ENCODE measurements at regions not wholly inside any gene's neighbourhood (a gene's known extent, or its start where the extent isn't known, plus 50 kb on each side); places are given as distances from the start of the nearest gene placed in this dataset.

DNA sequence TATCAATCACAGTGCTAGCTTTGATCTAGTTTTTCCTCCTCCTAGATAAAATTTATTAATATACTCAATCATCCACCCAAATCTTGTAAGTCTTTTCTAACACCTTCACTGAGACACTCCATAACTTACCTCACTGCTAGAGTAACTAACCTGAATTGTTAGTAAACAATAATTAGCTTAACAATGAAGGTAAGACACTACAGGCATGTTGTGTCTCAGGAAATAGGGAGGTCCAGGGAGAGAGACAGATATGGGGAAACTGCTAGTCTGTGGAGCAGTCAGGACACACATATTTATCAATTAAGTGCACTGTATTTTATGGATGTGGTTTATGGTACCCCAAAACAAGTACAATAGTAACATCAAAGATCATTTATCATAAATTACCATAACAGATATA, 94.2 kb upstream of the SSTR1 start:
- no peak for DNase-seq (ENCODE audit: low spot score)

DNA sequence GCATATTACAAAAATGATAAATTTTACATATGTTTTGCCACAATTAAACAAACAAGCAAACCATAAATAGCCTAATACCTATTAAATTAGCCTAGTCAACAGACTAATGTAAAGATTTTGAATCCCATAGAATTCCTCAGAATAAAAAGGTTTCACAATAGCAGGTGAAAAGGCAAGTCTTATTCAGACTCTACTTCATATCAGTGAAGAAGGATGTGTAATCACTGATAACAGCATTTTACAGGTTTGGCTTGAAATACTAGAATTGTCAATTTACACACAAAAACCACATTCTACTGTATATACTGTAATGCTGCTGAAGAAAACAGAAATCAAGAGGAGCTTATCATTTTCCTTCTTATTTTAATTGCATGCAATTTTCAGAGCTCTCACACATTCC, 90.8 kb upstream of the SSTR1 start:
- no peak for DNase-seq (ENCODE audit: low spot score)

DNA sequence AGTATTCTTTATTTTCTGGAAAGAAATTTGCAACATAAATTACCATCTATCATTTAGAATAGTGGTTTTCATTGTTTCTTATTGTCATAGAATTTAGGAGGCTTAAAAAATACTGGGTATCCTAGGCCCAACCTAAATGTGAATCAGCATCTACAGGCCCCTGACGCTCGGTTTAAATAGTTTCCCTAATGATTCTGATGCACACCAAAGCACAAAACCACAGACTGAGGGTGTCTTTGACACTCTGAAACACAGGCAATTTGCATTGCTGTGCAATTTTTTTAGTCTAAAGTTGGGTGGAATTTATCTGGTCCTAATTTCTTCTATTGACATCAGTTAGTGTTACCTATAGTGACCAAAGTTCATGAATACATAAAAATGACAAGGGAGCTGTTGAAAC, 87.6 kb upstream of the SSTR1 start:
- DNase-seq (ENCODE audit: low spot score) = no peak

DNA sequence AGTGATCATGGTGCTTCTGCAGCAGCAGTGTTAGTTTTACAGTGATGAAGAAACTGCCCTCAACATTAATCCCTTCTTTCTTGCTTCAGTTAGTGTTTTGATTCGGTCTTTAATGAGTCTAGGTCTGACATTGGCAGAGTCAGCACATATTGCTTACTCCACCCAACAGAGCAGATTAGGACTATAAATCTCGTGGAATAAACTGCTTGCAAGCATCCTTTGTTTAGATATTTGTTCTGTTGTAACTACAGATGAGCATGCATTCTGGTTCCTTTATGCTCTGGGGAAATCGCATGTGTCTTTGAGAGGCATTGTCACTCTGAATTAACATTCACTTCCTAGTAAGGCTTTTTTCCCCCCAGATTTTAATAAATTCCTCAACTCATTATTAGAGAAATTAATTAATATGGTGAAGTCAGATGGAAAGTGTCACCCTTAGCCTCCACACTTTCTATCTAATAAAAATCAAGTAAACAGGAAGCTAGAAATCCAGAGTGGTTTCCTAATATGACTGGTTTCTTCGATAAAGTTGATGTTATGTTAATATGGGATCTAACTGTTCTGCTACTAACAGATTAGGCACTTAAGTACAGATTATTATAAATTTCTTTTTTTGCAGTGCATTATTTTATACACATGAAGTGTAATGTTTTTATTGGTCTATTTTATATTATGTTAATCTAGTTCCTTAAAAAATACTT, 86.2 kb upstream of the SSTR1 start:
- no peak for DNase-seq (ENCODE audit: low spot score)

DNA sequence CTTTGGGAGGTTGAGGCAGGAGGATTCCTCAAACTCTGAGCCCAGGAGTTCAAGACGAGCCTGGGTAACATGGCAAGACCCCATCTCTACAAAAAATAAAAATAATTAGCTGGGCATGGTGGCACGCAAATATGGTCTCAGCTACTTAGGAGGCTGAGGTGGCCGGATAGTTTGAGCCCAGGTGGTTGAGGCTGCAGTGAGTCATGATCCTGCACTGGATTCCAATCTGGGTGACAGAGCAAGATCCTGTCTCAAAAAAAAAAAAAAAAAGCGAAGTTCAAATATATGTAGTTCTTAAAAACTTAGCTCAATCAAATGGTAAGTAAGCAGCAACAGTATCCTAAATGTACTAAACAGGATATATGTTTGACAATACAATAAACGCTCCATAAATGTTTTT, 85.5 kb upstream of the SSTR1 start:
- DNase-seq (ENCODE audit: low spot score) = no peak

DNA sequence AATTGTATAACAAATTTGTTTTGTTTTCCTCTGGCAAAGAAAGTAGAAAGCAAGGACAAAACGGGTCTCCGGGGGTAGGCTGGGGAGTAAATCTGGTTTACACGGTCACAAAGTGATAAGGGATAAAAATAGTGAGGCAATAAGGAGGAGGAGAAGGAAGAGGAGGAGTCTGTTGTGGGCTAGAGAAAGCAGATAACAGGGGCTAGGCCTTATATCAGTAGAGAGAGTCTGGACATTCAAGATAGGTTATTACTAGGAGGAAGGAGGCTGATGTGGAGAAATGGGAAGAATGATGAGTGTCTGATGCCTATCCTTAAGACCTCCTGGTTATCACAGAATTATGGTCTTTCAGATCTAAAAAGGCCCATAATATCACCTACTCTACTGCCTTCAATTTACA, 83.2 kb upstream of the SSTR1 start:
- DNase-seq (ENCODE audit: low spot score) = no peak

DNA sequence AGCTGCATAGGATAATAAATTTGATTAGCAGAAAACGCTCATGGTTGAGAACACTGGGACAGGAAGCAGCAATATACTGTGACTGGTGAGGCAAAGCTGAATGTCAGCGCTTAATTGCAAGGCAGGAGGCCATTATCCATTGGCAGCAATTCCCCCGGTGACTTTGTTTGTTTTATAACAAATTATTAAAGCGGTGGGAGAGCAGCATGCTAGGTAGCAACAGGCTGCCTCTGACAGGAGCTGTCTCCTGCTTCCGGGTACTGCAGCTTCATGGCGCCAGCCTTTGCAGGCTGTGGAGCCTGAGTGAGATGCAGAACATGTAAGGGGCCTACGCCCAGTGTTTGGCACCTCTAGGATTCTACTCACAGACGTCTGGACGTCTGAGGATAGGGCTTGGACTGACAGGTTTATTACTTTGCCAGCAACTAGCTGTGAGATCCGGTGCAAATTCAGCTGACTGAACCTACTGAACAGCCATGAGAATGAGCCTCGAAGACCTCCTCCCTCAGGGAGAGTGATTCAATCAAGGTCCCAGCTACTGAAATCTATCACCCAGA, 82.1 kb upstream of the SSTR1 start:
- DNase-seq (ENCODE audit: low spot score) = no peak

DNA sequence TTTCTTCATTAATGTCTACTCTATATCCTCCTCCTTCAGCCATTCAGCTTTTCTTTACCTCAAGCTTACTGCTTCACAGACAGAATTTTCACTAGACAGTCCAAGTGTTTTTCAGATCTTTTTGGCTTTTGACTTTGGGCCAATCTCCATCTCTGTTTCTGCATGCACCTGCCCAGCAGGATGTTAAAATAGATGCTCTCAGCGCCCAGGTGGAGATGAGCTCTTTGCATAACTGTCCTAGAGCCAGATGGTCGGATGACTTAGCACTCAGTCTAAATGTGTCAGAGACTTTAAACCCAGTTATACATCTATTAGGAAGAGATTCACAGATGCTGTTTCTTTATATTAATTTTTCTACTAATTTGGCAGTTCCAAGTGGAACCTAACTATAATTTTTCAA, 80.3 kb upstream of the SSTR1 start:
- DNase-seq (ENCODE audit: low spot score) = no peak

DNA sequence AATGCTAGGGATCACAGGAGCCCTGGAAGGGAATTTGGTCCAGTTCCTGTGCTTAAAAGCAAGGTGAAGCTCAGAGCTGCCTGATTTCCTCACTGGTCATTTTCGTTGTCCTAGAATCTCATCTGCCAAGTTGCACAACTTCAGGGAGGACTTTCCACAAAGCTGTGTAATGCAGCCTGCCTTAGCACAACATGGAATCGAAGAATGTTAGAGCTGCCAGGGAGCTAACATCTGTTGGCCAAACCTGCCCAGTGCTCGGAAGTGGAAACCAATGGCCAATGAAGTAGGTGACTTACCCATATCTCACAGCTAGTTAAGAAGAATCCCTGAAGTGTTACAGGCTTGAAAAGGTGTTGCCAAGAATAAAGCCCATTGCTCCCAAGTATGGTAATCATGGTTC, 79.9 kb upstream of the SSTR1 start:
- DNase-seq (ENCODE audit: low spot score) = no peak

DNA sequence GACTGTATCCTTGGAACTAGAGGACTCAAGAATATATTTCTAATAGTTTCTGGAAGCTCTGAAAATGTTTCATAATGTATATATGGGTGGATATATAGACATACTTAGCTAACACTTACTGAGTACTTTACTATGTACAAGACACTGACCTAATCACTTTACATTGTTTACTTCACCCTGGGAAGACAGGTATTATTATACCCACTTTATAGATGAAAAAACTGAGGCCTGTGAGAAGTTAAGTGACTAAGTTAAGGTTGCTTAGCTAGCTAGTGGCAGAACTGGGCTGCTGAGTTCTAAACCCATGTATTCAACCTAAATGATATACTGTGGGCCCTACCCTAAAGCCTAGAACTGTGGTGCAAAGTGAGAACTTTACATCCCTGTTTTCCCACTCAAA, 79.1 kb upstream of the SSTR1 start:
- DNase-seq (ENCODE audit: low spot score) = no peak

DNA sequence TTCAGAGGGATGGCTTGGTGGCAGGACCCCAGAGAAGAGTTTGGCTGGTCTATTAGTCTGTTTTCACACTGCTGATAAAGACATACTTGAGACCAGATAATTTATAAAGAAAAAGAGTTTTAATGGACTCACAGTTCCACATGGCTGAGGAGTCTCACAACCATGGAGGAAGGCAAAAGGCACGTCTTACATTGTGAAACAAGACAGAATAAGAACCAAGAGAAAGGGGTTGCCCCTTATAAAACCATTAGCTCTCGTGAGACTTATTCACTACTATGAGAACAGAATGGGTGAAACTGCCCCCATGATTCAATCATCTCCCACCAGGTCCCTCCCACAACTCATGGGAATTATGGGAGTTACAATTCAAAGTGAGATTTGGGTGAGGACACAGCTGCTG, 78.5 kb upstream of the SSTR1 start:
- no peak for DNase-seq (ENCODE audit: low spot score)

DNA sequence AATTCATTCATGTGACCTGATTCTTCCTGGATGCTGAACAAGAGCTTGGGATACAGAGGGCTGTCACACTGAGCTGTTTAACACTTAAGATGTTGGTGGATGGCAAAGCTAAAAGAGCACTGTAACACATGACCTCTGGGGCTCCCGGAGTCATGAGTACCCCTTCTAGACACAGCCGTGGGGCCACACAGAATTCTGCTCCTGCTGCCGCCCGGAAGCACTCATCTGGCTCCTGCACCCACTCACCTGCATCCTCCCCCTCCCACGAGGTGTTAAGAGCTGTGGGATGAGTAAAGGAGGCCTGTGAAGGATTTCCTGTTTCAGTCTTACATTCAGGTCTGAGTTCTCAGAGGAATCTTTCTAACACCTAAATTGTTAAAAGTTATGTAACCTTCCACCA, 78.0 kb upstream of the SSTR1 start:
- no peak for DNase-seq (ENCODE audit: low spot score)

DNA sequence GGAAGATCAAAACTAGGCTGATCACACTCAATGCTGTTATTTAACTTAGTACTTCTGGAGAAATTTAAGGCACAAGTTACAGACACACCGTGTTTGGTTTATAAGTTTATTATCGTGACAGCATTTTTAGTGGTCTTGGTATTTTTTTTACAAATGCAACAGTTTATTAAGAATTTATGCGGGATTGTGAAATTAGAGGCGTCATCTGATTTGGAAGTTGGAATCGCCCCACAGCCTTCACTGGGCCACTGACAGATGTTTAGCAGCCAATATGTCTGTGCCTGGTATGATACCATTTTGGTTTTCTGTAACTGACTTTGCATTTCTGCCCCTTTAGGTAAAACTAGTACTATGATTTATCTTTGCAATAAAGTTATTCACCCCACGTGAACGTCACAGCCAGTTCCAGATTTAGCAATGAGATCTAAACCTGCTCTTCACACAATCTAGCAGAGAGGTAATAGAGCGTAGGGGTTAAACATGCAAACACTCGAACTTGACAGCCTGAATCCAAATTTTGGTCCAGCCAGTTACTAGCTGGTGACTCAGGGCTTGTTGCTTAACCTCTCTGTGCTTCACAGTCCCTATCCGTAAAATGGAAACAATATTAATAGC, 73.2 kb upstream of the SSTR1 start:
- no peak for DNase-seq (ENCODE audit: low spot score)

DNA sequence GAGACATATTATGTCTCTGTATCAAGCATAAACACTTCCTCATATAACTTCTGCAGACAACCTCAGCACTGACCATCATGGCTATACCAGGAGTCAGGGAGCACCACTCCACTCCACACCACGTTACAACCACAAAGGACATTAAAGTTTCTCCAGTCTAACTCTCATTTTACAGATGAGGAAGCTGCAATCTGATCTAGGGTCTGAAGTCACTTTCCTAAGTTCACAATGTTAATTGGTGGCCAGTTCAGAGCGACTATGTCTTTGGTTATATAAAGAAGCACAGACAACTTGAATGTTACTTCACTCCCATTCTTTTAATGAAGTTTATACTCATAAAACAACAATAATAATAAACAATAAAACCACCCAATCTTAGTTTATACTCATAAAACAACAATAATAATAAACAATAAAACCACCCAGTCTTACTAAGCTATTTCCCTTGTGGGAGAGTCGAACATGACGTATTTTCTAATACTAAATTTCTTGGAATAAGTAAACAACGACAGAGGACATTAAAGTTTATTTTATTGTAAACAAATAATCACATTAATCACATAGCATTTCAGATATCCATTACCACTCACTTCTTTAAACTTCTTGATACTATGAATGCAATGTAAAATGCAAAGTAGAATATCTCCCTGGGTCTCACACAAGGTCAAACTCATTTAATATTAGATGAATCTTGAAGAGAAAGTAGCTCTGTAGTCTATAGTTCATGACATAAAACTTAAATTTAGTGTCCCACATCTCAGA, 72.4 kb upstream of the SSTR1 start:
- no peak for DNase-seq (ENCODE audit: low spot score)

DNA sequence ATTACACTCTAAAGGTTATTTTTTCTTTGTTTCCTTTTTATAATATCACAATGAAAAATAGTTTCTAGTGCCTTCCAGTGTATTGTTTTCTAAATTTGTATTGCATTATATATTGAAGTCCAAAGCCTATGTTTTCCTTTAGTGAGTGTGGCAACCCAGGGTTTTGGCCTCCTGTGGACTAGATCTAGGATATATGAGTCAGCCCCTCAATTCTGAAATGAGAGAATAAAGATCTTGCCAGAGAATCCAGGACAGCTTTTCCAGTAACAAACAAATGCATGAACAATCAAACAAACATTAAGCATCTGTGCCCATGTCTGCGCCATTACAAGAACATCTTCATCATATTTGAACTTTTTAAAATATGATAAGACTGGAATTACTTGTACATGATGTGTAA, 70.7 kb upstream of the SSTR1 start:
- no peak for DNase-seq (ENCODE audit: low spot score)

DNA sequence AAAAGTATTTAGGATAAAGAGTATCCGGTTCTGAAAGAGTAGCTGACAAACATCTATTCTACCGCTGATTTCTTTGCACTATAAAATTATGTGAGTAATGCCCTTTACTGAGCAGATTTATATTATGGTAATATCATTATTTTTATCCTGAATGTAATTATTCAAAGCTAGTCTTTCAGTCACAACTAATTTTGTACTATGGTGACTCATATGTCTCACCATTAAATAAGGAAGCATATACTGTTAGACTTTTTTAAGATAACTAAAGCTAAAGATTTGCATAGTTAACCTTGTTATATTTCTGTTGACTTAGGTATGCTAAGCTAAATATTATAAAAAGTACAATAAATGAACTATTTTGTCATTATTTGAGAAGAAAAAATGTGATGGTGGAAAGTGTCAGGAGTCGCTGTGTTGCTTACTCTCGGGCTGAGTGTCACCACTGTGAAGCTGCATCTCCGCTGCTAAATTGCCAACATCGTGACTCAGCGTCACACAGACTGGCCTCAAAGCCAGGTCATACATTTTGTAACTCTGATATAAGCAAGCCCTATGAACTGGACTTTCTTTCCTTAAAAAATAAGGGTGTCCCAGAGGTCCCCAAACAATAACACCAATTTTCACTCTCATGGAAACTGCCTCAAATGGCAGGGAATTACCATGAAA, 69.1 kb upstream of the SSTR1 start:
- DNase-seq (ENCODE audit: low spot score) = no peak

DNA sequence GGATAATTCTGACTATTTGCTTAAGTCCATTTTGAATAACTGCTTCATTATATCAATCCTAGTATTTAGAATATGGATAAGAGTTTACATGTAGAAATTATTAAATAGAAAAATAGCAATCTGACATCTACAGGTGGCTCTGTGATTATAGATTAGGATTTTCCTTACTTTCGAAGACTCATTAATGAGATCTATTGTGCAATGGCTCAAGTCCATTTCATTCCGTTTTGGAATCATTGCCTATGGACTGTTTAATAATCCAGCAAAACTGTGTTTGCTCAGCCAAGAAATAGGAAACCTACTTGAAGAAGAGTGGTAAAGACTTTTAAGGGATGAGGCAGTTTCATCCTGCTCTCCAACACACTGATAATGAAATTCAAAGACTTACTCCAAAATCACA, 67.8 kb upstream of the SSTR1 start:
- no peak for DNase-seq (ENCODE audit: low spot score)

DNA sequence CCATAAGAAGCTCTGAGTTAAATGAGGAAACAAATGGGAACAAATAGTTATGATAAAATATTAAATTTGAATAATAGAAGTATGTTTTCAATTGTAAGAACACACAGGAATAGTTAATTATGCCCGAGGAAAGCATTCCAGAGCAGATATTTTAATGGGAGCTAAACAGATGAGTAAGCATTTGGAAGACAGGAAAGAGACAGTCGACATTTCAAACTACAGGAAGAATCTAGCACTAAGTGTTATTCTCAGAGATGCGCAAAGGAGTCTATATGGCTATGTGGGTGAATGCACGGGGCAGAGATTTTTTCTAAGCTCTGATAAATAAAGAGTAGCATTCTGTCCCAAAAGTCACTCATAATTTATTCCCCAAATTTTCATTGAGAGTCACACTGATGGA, 64.5 kb upstream of the SSTR1 start:
- DNase-seq (ENCODE audit: low spot score) = no peak

DNA sequence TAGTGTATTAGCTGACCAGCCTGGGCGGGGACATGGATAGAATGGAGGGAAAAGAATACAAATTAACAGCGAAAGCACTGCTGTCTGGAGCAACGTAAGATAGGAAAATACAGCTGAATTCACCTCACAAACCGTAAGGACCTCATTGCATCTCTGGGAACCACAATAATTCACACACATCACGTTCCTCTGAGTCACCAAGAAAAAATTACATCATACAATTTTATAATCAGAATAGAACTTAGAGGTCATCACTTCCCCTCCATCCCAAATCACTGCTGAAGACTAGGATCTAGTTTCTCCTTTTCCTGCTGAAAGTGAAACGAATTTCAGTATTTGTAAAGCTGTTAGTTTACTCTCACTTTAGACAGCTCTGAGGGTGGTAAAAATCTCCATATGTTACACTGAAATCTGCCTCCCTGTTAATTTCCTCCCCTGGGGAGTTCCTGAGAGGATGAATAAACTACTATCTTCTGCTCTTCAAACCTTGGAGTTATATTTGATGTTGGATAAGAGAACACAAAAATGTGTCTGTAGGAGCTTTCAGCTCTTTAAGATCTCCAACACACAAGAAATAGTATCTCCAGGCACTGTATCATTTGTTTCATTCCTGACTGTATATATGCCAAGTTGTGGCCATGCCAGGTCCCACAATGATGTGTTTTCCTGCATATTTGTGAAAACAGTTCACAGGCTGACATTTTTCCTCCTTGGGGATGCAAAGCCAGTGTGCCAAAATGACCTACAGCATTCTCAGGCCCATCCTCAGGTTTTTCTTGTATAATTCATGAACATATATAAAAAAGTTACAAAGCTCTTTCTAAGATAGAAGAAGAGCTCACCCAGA, 63.8 kb upstream of the SSTR1 start:
- DNase-seq (ENCODE audit: low spot score) = peak; percentile 20

DNA sequence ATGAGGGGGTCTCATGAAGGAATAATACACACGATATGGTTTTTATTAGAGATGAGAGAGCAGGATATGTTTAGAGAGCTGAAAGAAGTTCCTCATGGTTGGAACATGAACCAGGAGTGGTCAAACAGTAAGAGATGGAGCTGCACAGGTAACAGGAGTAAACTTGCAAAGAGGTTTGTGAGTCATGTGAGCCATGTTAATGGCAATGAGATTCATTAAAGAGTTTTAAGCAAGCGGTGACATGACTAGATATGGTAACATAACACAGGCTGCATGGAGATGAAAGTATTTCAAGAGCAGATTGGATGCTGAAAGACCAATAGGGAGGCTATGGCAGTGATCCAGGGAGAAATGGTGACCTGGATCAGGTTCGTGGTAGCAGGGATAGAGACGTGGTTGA, 62.6 kb upstream of the SSTR1 start:
- DNase-seq (ENCODE audit: low spot score) = no peak

DNA sequence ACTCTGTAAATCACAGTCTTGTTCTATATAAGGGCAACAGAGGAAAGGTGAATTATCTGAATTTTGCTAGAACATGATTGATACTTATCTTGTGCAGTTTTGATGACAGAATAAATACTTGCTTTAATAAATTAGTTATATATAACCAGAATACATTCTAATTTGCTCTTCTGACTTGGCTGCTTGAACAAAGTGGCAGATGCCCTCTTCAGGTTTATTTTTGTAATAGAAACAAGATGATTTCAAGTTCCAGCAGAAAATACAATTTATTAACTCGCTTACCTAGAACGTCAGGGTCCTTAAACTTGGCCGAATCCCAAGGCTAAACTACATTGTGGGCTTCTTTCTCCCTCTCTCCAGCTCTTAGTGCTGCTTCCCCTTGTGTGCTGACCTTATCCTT, 57.6 kb upstream of the SSTR1 start:
- no peak for DNase-seq (ENCODE audit: low spot score)

Measured in Ammon's horn (tissue), 1 donor.